Kidney epithelial cell (primary cell): ENCODE measurements at regions not wholly inside any gene's neighbourhood (a gene's known extent, or its start where the extent isn't known, plus 50 kb on each side); places are given as distances from the start of the nearest gene placed in this dataset.

Experiments
- DNase-seq: peaks from one replicate; pipeline ENCODE4 v3.0.0-alpha.2; 2010; ENCODE audit warnings: low read depth
- H3K27me3 ChIP-seq: 2 replicates; pipeline ENCODE4 v1.6.0; 2011; ENCODE audit warnings: low read length; ENCODE audit not compliant: control insufficient read depth, insufficient read depth
- H3K36me3 ChIP-seq: 2 replicates; pipeline ENCODE4 v1.5.1; 2011; ENCODE audit warnings: low read length; ENCODE audit not compliant: control insufficient read depth, insufficient read depth
- H3K4me3 ChIP-seq: 2 replicates; pipeline ENCODE4 v1.5.1; 2011; ENCODE audit warnings: low read depth, mild to moderate bottlenecking, control low read depth, low read length
- TF ChIP-seq, protein P1 (sequence below): IDR thresholded peaks from 2 replicates; pipeline ENCODE4 v1.5.1; 2011; ENCODE audit warnings: mild to moderate bottlenecking, moderate library complexity, low read length, control low read depth, inconsistent platforms; ENCODE audit not compliant: insufficient read depth, poor library complexity, severe bottlenecking

DNA sequence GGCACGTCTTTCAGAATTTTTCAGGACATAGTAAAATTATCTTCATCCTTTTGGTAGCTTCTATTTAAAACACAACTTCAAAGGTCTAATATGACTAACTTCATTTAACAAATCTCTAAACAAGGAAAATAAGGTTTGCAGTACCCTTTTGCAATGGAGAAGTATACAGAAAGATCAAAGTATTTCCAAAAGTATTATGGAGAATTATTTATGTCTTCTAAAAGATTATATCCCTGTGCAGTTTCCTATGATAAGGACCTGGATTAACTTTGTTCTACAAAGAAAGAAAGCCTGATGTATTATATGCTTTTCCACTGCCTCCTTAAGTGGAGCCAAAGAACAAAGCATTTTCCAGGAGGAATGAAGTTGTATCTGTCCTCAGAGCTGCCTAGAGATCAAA, 353.0 kb upstream of the RUNX1 start:
- DNase-seq: no peak
- H3K4me3 ChIP-seq: no peak overlapping the region
- TF ChIP-seq, protein P1, sequence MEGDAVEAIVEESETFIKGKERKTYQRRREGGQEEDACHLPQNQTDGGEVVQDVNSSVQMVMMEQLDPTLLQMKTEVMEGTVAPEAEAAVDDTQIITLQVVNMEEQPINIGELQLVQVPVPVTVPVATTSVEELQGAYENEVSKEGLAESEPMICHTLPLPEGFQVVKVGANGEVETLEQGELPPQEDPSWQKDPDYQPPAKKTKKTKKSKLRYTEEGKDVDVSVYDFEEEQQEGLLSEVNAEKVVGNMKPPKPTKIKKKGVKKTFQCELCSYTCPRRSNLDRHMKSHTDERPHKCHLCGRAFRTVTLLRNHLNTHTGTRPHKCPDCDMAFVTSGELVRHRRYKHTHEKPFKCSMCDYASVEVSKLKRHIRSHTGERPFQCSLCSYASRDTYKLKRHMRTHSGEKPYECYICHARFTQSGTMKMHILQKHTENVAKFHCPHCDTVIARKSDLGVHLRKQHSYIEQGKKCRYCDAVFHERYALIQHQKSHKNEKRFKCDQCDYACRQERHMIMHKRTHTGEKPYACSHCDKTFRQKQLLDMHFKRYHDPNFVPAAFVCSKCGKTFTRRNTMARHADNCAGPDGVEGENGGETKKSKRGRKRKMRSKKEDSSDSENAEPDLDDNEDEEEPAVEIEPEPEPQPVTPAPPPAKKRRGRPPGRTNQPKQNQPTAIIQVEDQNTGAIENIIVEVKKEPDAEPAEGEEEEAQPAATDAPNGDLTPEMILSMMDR: no peak
- H3K36me3 ChIP-seq: no peaks in the 10 kb centered on the region
- no peaks in the 10 kb centered on the region for H3K27me3 ChIP-seq

DNA sequence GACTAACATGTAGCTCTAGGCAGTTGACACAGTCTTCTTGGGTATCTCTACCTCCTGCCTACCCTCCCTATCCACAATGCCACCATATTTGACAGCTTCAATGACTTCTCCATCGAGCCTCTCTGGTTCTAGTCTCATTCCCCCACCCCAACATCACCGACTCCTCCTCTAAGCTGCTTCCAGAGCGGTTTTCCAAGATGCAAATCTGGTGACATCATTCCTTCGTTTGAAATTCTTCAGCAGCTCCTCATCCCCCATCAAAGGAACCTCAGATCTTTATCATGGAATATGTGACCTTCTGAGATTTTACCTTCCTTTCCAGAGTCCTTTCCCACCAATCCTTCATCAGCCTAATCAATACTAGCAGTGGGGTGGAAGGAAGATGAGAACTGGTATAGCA, 352.4 kb upstream of the RUNX1 start:
- TF ChIP-seq, protein P1: no peak
- Histone ChIP-seq H3K4me3 (no peak overlapping the region), H3K27me3 (no peaks in the 10 kb centered on the region), H3K36me3 (no peaks in the 10 kb centered on the region)
- no peak for DNase-seq

DNA sequence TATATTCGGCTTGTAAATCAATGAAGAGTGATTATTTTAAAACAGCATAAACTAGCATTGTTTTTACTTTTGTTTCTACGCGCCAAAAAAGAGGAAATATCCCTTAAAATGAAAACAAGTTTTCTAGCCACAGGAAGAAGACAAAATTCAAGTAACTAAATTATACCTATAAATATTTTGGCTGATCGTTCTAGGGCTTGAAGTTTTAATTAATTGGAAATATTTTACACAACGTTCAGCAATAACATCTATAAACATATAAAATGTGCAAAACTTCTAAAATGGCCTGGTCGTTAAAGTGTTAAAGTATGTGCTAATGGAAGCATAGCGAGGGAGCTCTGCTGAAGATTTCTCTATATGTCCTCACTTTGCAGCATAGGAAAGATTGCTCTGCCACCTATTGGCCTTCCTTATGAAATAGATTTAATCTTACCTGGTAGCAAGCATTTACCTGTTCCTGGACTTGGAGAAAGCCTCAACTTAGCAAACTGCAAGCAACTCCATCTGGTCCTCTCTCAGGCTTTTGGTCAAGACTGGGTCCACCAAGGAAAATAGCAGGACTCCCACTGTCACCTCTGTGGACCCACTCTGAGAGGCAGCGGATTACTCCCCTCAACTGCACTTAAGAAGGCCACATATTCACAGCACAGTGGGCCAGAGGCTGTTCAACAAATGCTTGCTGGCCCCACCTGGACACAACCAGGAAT, 351.3 kb upstream of the RUNX1 start:
- TF ChIP-seq, protein P1: peak; percentile 58
- DNase-seq: peak; percentile 45
- H3K27me3 ChIP-seq: no peaks in the 10 kb centered on the region
- H3K36me3 ChIP-seq: no peaks in the 10 kb centered on the region
- no peak overlapping the region for H3K4me3 ChIP-seq

DNA sequence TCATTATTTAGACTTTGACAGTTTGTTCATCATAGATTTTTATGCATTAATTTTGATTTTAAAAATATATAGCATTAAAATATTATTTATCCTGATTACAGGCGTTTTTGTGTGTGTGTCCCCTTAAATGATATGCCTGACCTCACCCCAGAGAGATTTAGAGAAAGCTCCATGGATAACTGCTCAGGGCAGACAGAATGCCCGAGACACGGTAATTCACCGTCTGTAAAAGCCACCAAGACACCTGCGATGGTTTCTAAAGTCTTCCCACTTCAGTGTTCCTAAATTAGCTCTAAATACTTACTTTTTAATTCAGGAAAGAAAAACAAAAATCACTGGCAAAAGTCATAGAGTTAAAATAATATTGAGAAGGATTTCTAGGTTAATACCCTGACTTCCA, 350.6 kb upstream of the RUNX1 start:
- TF ChIP-seq, protein P1: no peak
- Histone ChIP-seq H3K27me3 (no peaks in the 10 kb centered on the region), H3K36me3 (no peaks in the 10 kb centered on the region), H3K4me3 (no peak overlapping the region)
- no peak for DNase-seq

DNA sequence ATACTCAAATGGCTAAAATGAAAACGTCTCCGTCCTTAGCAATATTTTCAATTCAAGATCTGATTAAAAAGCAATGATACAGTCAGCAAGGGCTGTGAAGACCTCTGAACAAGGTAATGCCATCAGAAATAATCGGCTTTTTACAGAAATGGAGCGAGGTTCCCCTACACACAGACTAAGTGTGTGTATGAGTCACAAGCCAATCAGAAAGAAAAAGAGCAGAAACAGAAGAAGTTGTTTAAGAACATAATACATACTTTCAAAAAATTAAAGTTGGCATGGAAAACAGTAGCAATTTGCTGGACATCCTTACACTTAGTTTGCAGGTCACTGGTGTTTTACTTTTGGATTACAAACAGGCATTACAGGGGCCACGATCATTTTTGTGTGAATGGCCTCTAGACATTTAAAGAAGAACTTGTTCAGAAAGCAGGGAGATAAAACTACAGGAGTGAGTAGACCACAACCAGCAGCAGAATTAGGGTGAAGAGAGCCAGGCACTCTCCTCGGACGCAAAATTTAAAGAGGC, 350.0 kb upstream of the RUNX1 start:
- TF ChIP-seq, protein P1: no peak
- H3K4me3 ChIP-seq: no peak overlapping the region
- no peak for DNase-seq
- no peaks in the 10 kb centered on the region for H3K36me3 ChIP-seq
- H3K27me3 ChIP-seq: no peaks in the 10 kb centered on the region

DNA sequence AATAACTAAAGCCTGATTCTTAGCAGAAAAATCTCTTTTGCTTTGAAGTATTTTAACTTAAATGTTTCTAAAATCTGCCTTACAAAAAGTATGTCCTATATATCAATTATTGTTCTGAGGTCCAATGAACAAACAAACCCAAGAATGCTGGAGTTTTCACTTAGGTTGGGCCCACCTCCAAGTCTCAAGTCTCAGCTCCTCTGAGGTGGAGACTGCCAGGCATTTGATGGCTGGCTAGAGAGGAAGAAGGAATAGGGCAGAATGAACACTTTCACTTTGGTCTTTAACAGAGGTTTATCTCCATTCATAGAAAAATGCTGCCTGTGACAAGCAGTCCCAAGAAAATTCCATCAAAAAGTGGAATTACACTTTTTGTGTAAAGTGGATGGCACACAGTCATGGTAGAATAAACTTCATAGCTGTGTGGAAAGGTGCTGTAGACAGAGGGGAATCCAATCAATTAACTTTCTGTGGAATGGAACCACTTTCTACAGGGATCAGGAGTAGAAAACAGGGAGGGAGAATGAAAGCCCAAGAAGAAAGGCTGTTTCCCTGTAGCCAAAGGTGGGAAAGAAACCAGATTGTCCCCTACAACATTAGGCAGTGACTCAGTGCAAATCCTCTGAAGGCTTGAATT, 349.4 kb upstream of the RUNX1 start:
- Histone ChIP-seq H3K4me3 (no peak overlapping the region), H3K36me3 (no peaks in the 10 kb centered on the region), H3K27me3 (no peaks in the 10 kb centered on the region)
- TF ChIP-seq, protein P1: no peak
- no peak for DNase-seq
